HG03175 (cell line): ENCODE measurements at regions not wholly inside any gene's neighbourhood (a gene's known extent, or its start where the extent isn't known, plus 50 kb on each side); places are given as distances from the start of the nearest gene placed in this dataset.

Experiments used
- ATAC-seq: cut with Tn5 transposase; IDR thresholded peaks from one replicate; pipeline ENCODE4 v1.9.1; 2021; ENCODE audit warnings: mild to moderate bottlenecking, moderate library complexity; ENCODE audit not compliant: unreplicated experiment

DNA sequence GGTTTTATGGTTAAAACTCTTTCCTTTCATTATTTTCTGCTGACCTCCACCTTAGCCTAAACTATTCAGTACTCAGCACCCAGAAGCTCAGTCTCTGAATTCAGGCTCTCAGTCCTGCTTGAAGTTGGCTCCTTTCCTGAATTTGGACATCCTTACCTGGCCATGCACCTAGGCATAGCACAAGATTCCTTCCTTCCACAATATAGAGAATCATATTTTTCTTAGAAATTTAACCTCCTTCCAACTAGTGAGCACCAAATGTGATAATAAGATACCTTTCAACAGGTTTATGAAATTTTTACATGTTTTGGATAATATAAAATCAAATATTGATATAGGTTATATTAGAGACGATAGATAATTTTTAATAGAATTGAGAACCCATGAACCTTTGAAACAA, 905.6 kb upstream of the GHITM start:
- ATAC-seq, result no peak

DNA sequence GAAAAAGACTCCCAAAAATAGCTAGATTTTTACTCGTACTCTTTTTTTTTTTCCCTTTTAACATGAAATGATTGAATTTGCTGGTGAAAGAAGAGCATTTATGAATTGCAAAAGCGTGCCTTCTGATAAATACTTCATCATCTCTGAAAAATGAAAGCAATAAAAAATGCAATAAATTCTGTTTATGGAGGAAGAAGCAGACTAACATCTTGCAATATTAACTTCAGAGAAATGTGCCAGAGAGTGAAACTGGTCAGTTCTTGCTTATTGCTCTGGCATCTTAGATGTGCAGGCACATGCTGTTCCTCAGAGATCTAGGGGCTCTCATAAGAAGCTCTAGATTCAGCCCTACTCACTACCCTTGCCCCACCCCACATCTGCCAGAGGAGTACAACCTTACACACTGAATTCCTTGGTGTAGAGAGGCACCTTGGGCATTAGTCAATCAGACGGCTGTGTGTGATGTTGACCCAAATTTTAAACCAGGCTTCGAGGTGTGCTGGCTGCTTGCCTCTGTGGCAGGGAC, 891.1 kb upstream of the GHITM start:
- ATAC-seq, result no peak

- ATAC-seq, result no peak
Observed at GRCh38 chr10:83250396-83250795, 888.9 kb upstream of the GHITM start.

GRCh38 chr10:83252169-83252568, 887.1 kb upstream of the GHITM start:
- no peak for ATAC-seq

- no peak for ATAC-seq
Observed at GRCh38 chr10:83252596-83252995, 886.7 kb upstream of the GHITM start.

DNA sequence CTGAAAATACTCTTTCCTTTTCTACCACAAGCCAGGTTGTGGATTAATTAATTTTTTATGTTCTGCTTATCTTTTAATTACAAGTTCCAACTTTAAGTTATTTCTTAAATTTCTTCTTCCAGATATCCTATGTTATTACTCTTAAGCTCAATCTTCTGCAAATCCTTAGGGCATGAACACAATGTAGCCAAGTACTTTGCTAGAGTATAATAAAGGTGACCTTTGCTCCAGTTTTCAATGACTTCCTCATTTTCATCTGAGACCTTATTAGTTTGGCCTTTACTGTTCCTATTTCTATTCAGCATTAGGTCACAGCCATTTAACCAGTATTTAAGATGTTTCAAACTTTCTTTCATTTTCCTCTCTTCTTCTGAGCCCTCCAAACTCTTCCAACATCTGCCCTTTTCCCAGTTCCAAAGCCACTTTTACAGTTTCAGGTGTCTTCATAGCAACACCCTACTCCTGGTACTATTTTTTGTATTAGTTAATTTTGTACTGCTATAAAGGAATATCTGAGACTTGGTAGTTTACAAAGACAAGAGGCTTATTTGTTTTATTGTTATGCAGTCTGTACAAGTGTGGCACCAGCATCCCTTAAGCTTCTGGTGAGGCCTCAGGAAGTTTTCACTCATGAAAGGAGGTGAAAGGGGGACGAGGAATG, 886.2 kb upstream of the GHITM start:
- ATAC-seq, result no peak

GRCh38 chr10:83254698-83255097, 884.6 kb upstream of the GHITM start:
- ATAC-seq, result no peak

- ATAC-seq, result no peak
Observed at GRCh38 chr10:83262434-83262833, 876.9 kb upstream of the GHITM start.

- no peak for ATAC-seq
Observed at GRCh38 chr10:83272666-83273434, 866.5 kb upstream of the GHITM start.

DNA sequence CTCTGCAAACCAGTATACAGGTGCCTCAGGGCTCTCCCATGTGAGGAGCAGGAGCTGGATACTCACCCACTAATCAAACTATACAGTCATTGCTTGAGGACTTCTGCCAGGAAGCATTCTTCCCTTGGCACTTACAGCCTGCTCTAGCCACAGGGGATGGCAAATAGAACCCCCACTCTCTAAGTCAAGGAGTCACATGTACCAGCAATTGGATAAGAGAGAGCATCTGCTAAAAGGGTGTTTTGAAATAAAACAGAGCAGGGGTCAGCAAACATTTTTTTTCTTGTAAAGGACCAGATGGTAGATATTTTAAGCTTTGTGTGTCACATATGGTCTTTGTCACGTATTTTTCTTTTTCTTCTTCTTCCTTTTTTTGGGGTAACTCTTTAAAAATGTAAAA, 865.2 kb upstream of the GHITM start:
- ATAC-seq, result no peak

- ATAC-seq, result no peak
Observed at GRCh38 chr10:83276971-83277370, 862.3 kb upstream of the GHITM start.

DNA sequence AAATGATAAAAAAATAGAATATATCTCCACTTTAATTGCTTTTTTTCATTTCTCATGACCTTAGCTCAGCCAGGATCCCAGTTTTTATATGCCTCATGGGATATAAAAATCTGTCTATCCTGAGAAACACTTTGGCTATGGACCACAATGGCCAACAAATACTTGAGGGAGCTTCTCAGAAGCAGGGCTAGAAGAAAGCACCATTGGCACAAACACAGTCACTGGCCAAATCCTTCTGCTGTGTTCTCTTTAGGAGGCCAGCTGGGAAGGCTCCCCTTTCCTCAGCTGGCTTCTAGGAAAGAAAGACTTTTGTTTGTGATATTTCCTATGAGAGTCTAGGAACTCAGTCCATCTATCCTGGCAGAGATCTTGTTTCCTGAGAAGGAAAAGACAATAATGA, 856.2 kb upstream of the GHITM start:
- ATAC-seq, result no peak

GRCh38 chr10:83287374-83287773, 851.9 kb upstream of the GHITM start:
- no peak for ATAC-seq

GRCh38 chr10:83289373-83289772, 849.9 kb upstream of the GHITM start:
- no peak for ATAC-seq

- ATAC-seq, result no peak
Observed at GRCh38 chr10:83289948-83290347, 849.4 kb upstream of the GHITM start.

GRCh38 chr10:83301732-83302131, 837.6 kb upstream of the GHITM start:
- no peak for ATAC-seq

- no peak for ATAC-seq
Observed at GRCh38 chr10:83302623-83303022, 836.7 kb upstream of the GHITM start.

DNA sequence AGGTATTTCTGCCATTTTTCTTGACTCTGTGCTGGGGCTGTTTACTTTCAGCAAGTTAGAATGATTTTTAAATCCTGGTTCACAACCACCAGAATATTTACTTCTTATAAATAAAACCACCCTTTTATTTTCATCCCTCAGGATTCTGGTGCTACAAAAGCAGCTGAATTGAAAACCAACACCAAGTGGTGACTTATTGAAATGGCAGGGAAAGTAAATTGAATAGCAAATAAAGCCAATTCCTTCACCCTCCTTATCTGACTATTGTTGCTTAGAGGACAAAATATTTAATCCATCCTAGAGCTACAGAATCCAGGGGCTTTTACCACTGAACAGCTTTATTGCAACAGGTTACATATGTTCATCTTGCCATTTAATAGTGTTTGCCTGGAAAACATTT, 828.6 kb upstream of the GHITM start:
- ATAC-seq, result no peak

- no peak for ATAC-seq
Observed at GRCh38 chr10:83312570-83312969, 826.7 kb upstream of the GHITM start.

DNA sequence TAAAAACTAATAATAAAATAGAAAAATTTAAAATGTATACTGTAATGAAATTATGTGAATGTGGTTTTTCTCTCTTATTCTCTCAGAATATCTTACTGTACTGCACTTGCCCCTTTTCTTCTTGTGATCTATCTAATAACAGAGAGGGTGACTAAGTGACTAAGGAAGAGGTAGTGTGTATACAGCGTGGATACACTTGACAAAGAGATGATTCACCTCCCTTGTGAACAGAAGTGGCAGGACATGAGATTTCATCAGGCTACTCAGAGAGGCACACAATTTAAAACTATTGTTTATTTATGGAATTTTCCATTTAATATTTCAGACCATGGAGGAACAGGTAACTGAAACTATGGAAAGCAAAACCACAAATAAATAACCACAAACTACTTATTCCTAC, 806.6 kb upstream of the GHITM start:
- ATAC-seq, result no peak

DNA sequence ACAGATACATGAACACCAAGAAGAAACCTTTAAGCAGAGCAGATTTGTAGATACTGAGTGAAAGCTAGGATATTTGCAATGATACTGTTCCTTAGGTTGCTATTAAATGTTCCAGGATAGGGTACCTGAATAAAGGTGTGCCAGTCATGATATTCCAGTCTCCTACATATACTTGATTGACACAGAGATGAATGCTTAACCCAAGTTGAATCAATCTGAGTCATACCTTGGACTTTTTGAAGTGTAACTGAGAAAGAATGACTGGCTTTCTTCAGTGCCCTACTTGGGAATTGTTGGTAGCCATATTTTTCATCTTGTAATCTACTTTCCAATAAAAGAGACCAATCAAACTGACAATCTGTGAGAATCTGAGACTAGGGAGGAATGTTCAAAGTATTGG, 805.7 kb upstream of the GHITM start:
- no peak for ATAC-seq

- no peak for ATAC-seq
Observed at GRCh38 chr10:83343676-83344075, 795.6 kb upstream of the GHITM start.
